Erythroblast (primary cell): ENCODE measurements at regions not wholly inside any gene's neighbourhood (a gene's known extent, or its start where the extent isn't known, plus 50 kb on each side); places are given as distances from the start of the nearest gene placed in this dataset.

Experiments used
- GATA1 ChIP-seq: IDR thresholded peaks from 2 replicates; pipeline ENCODE4 v1.6.1; 2011; ENCODE audit warnings: low read depth, mild to moderate bottlenecking, control low read depth, low read length, moderate library complexity
- POLR2A ChIP-seq: IDR thresholded peaks from 2 replicates; pipeline ENCODE4 v1.6.1; 2011; ENCODE audit warnings: mild to moderate bottlenecking, low read length

GRCh38 chr1:219533280-219533679, 79.6 kb downstream of the ZC3H11B start:
- TF ChIP-seq POLR2A (no peak), GATA1 (no peak)
